GM12878 (cell line): ENCODE measurements at regions not wholly inside any gene's neighbourhood (a gene's known extent, or its start where the extent isn't known, plus 50 kb on each side); places are given as distances from the start of the nearest gene placed in this dataset.

Source experiments
- ATF7 ChIP-seq: fragments of 450-650 bp; IDR thresholded peaks from 2 replicates; pipeline ENCODE4 v1.6.1; 2016; ENCODE audit warnings: low read depth, mild to moderate bottlenecking
- BACH1 ChIP-seq: fragments of 450-650 bp; IDR thresholded peaks from 2 replicates; pipeline ENCODE4 v1.6.1; 2017; ENCODE audit warnings: mild to moderate bottlenecking, borderline replicate concordance
- EP300 ChIP-seq, 2 experiments: fragments of 150-350 bp in 1 of 2; IDR thresholded peaks; 2 replicates each; pipeline ENCODE4 v1.6.1; 2011 to 2012; ENCODE audit warnings: low read depth in 2 of 2, low read length in 2 of 2, borderline replicate concordance in 1 of 2, improper control_type of control experiment in 1 of 2, inconsistent platforms in 1 of 2; ENCODE audit not compliant: control insufficient read depth in 1 of 2
- EZH2 ChIP-seq: IDR thresholded peaks from 2 replicates; pipeline ENCODE4 v1.6.1; 2012; ENCODE audit warnings: low read depth, mild to moderate bottlenecking, control low read depth, inconsistent platforms, low read length, borderline replicate concordance; ENCODE audit not compliant: control insufficient read depth
- LARP7 ChIP-seq: fragments of 450-650 bp; IDR thresholded peaks from 2 replicates; pipeline ENCODE4 v1.6.1; 2017; ENCODE audit warnings: mild to moderate bottlenecking
- NR2C1 ChIP-seq: fragments of 450-650 bp; IDR thresholded peaks from 2 replicates; pipeline ENCODE4 v1.6.1; 2017; ENCODE audit warnings: antibody characterized with exemption, mild to moderate bottlenecking, moderate library complexity
- NR2F1 ChIP-seq: fragments of 450-650 bp; conservative IDR thresholded peaks from 2 replicates; pipeline ENCODE4 v1.6.1; 2017; ENCODE audit warnings: mild to moderate bottlenecking
- PAX5 ChIP-seq: IDR thresholded peaks from 2 replicates; pipeline ENCODE4 v1.6.1; 2011; ENCODE audit warnings: low read depth, low read length, borderline replicate concordance
- POLR2AphosphoS2 ChIP-seq: IDR thresholded peaks from 2 replicates; pipeline ENCODE4 v1.6.1; 2011; ENCODE audit warnings: low read depth, mild to moderate bottlenecking, low read length, improper control_type of control experiment, moderate library complexity
- RBBP5 ChIP-seq: fragments of 200-600 bp; sonication (generic); conservative IDR thresholded peaks from 2 replicates; pipeline ENCODE4 v1.6.1; 2016
- SPI1 ChIP-seq: IDR thresholded peaks from 2 replicates; pipeline ENCODE4 v1.6.1; 2011; ENCODE audit warnings: low read depth, mild to moderate bottlenecking, low read length, moderate library complexity, borderline replicate concordance; ENCODE audit not compliant: insufficient read depth
- ZNF274 ChIP-seq: IDR thresholded peaks from one replicate; pipeline ENCODE4 v1.8.0; 2011; ENCODE audit not compliant: insufficient read length, insufficient read depth
- TF ChIP-seq, protein P1 (sequence below): IDR thresholded peaks from 2 replicates; pipeline ENCODE4 v1.6.1; 2011; ENCODE audit warnings: low read depth, low read length, improper control_type of control experiment, borderline replicate concordance
- TF ChIP-seq, protein P2 (sequence below): IDR thresholded peaks from 2 replicates; pipeline ENCODE4 v1.6.1; 2012; ENCODE audit warnings: mild to moderate bottlenecking, low read depth, low read length
- TF ChIP-seq, protein P3 (sequence below): IDR thresholded peaks from 2 replicates; pipeline ENCODE4 v1.6.1; 2011; ENCODE audit warnings: mild to moderate bottlenecking, low read depth, low read length, moderate library complexity; ENCODE audit not compliant: insufficient replicate concordance
- TF ChIP-seq, protein P4 (sequence below): fragments of 450-650 bp; IDR thresholded peaks from 2 replicates; pipeline ENCODE4 v1.6.1; 2016; ENCODE audit warnings: mild to moderate bottlenecking, moderate library complexity, borderline replicate concordance

DNA sequence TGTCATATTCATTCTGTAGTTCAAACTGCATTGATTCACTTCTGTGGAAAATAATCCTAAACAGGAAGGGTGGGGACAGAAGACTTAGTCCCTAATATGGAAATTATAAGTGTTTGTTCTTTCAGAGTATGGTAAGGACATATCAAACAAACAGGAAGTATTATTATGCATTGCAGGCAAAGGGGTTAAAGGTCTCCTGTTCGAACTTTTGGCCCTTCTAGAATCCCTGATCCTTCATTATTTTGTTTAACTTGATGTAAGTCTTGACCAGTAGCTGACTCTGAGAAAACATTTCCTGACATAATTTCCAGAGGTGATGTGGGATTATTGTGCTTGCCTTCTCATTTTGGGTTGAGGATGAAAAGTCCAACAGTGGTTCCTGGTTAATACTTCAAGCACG lies 215.4 kb upstream of the ADGRL2 start (continued):
- TF ChIP-seq LARP7 (no peak), EP300 (IDR thresholded peaks at IDR 0.05; ENCODE audit: borderline replicate concordance in 1 of 2, control insufficient read depth in 1 of 2, low read depth in 2 of 2, low read length in 2 of 2) (no peak), RBBP5 (no peak), BACH1 (no peak), POLR2AphosphoS2 (no peak), PAX5 (no peak), ZNF274 (no peak), EZH2 (no peak), SPI1 (no peak), NR2C1 (peak; percentile 47), NR2F1 (peak; percentile 67), ATF7 (no peak)
- TF ChIP-seq, protein P1, sequence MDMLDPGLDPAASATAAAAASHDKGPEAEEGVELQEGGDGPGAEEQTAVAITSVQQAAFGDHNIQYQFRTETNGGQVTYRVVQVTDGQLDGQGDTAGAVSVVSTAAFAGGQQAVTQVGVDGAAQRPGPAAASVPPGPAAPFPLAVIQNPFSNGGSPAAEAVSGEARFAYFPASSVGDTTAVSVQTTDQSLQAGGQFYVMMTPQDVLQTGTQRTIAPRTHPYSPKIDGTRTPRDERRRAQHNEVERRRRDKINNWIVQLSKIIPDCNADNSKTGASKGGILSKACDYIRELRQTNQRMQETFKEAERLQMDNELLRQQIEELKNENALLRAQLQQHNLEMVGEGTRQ, result no peak
- TF ChIP-seq, protein P2, sequence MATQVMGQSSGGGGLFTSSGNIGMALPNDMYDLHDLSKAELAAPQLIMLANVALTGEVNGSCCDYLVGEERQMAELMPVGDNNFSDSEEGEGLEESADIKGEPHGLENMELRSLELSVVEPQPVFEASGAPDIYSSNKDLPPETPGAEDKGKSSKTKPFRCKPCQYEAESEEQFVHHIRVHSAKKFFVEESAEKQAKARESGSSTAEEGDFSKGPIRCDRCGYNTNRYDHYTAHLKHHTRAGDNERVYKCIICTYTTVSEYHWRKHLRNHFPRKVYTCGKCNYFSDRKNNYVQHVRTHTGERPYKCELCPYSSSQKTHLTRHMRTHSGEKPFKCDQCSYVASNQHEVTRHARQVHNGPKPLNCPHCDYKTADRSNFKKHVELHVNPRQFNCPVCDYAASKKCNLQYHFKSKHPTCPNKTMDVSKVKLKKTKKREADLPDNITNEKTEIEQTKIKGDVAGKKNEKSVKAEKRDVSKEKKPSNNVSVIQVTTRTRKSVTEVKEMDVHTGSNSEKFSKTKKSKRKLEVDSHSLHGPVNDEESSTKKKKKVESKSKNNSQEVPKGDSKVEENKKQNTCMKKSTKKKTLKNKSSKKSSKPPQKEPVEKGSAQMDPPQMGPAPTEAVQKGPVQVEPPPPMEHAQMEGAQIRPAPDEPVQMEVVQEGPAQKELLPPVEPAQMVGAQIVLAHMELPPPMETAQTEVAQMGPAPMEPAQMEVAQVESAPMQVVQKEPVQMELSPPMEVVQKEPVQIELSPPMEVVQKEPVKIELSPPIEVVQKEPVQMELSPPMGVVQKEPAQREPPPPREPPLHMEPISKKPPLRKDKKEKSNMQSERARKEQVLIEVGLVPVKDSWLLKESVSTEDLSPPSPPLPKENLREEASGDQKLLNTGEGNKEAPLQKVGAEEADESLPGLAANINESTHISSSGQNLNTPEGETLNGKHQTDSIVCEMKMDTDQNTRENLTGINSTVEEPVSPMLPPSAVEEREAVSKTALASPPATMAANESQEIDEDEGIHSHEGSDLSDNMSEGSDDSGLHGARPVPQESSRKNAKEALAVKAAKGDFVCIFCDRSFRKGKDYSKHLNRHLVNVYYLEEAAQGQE, result no peak
- TF ChIP-seq, protein P3, sequence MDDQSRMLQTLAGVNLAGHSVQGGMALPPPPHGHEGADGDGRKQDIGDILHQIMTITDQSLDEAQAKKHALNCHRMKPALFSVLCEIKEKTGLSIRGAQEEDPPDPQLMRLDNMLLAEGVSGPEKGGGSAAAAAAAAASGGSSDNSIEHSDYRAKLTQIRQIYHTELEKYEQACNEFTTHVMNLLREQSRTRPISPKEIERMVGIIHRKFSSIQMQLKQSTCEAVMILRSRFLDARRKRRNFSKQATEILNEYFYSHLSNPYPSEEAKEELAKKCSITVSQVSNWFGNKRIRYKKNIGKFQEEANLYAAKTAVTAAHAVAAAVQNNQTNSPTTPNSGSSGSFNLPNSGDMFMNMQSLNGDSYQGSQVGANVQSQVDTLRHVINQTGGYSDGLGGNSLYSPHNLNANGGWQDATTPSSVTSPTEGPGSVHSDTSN, result no peak
- TF ChIP-seq, protein P4, sequence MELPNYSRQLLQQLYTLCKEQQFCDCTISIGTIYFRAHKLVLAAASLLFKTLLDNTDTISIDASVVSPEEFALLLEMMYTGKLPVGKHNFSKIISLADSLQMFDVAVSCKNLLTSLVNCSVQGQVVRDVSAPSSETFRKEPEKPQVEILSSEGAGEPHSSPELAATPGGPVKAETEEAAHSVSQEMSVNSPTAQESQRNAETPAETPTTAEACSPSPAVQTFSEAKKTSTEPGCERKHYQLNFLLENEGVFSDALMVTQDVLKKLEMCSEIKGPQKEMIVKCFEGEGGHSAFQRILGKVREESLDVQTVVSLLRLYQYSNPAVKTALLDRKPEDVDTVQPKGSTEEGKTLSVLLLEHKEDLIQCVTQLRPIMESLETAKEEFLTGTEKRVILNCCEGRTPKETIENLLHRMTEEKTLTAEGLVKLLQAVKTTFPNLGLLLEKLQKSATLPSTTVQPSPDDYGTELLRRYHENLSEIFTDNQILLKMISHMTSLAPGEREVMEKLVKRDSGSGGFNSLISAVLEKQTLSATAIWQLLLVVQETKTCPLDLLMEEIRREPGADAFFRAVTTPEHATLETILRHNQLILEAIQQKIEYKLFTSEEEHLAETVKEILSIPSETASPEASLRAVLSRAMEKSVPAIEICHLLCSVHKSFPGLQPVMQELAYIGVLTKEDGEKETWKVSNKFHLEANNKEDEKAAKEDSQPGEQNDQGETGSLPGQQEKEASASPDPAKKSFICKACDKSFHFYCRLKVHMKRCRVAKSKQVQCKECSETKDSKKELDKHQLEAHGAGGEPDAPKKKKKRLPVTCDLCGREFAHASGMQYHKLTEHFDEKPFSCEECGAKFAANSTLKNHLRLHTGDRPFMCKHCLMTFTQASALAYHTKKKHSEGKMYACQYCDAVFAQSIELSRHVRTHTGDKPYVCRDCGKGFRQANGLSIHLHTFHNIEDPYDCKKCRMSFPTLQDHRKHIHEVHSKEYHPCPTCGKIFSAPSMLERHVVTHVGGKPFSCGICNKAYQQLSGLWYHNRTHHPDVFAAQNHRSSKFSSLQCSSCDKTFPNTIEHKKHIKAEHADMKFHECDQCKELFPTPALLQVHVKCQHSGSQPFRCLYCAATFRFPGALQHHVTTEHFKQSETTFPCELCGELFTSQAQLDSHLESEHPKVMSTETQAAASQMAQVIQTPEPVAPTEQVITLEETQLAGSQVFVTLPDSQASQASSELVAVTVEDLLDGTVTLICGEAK, result no peak
